WERI-Rb-1 (cell line): ENCODE measurements at regions not wholly inside any gene's neighbourhood (a gene's known extent, or its start where the extent isn't known, plus 50 kb on each side); places are given as distances from the start of the nearest gene placed in this dataset.

Experiments used
- DNase-seq: peaks from one replicate; pipeline ENCODE4 v3.0.0-alpha.2; 2020
- H3K27ac ChIP-seq: fragments of 250-450 bp; sonication (Bioruptor Pico); 2 replicates; pipeline ENCODE4 v1.5.1; 2020; ENCODE audit warnings: mild to moderate bottlenecking, moderate library complexity
- H3K27me3 ChIP-seq: fragments of 250-450 bp; sonication (Bioruptor Pico); 2 replicates; pipeline ENCODE4 v1.5.1; 2021; ENCODE audit warnings: mild to moderate bottlenecking, low read depth, moderate library complexity; ENCODE audit not compliant: insufficient read depth, severe bottlenecking
- H3K36me3 ChIP-seq: fragments of 250-450 bp; sonication (Bioruptor Pico); 2 replicates; pipeline ENCODE4 v1.5.1; 2020; ENCODE audit warnings: mild to moderate bottlenecking, moderate library complexity
- H3K4me3 ChIP-seq: 2 replicates; pipeline ENCODE4 v1.5.1; 2011; ENCODE audit warnings: low read depth, mild to moderate bottlenecking, control low read depth, low read length
- H3K9me3 ChIP-seq: fragments of 250-450 bp; sonication (Bioruptor Pico); 2 replicates; pipeline ENCODE4 v1.5.1; 2021; ENCODE audit warnings: mild to moderate bottlenecking, moderate library complexity; ENCODE audit not compliant: severe bottlenecking
- CTCF ChIP-seq: IDR thresholded peaks from 2 replicates; pipeline ENCODE4 v1.5.1; 2011; ENCODE audit warnings: low read depth, mild to moderate bottlenecking, control low read depth, inconsistent platforms, low read length

DNA sequence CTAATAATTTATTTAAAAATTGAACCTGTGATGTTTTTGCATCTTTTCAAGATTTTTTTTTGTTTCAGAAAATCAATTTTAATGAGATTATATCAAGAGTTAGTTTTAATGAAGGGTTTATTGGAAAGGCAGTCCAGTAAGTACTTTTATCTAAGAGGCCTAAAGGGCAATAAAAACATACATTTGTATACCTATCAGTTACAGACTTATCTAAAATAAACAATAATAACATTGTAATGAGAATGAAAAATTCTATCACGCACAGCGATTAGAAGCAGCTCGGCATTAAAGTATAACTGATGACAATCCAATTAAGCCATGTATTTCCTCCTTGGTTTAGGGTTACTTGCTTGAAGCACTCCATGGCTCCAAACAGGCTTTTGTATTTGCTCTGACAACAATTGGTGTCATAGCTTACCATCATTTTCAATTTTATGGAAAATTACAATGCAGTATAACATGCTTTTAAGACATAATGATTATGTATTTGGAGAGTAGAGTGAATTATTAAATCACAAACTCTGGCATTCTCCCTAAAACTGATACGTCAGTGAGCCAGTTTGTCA lies 629.4 kb downstream of the TSN start:
- H3K9me3 ChIP-seq, result peaks cover 3% of the 10 kb centered on the region
- no peak overlapping the region for H3K4me3 ChIP-seq
- H3K27me3 ChIP-seq, result no peaks in the 10 kb centered on the region
- no peaks in the 10 kb centered on the region for H3K36me3 ChIP-seq
- no peak overlapping the region; the same call in 1 of the 2 replicates for H3K27ac ChIP-seq
- no peak for DNase-seq
- TF ChIP-seq CTCF, result no peak

DNA sequence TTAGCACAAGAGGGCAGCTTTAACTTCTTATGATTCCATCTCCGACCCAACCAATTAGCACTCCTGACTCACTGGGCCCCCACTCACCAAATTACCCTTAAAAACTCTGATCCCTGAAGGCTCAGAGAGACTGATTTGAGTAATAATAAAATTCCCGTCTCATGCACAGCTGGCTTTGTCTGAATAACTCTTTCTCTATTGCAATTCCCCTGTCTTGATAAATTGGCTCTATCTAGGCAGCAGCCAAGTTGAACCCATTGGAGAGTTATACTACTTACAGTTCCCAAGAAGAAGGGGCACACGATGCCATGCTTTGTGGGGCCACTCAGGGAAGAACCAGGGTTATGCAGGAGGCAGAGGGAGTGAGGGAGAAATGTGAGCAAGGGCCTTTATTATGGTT lies 632.8 kb downstream of the TSN start:
- H3K9me3 ChIP-seq, result peaks cover 3% of the 10 kb centered on the region
- no peak for DNase-seq
- TF ChIP-seq CTCF, result no peak
- H3K36me3 ChIP-seq, result no peaks in the 10 kb centered on the region
- no peak overlapping the region for H3K4me3 ChIP-seq
- H3K27ac ChIP-seq, result no peak overlapping the region
- no peaks in the 10 kb centered on the region for H3K27me3 ChIP-seq

- no peak overlapping the region for H3K27ac ChIP-seq
- H3K27me3 ChIP-seq, result no peaks in the 10 kb centered on the region
- no peak for DNase-seq
- no peak overlapping the region for H3K4me3 ChIP-seq
- H3K36me3 ChIP-seq, result no peaks in the 10 kb centered on the region
- TF ChIP-seq CTCF, result no peak
- peaks cover 3% of the 10 kb centered on the region for H3K9me3 ChIP-seq
These were observed 634.2 kb downstream of the TSN start for GRCh38 chr2:122389694-122390093.

DNA sequence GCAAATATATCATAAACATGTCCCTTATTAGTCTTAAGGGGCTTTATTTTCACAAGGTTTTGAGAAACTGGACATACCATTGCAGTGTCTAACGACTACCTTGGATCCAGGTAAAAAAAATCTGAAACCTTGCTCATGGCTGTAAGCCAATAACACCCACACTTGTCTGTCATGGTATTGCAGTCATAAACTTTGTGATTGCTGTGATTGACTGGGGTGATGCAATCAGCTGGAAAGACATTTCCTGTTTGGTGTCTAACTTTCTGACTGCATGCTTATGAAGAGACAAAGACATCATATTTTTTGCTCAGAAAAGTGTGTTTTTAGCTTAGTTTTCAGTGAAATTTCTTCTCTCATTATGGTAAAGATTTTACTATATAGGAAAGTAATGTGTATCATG lies 635.0 kb downstream of the TSN start:
- Histone ChIP-seq H3K27ac (no peak overlapping the region), H3K4me3 (no peak overlapping the region), H3K9me3 (peaks cover 3% of the 10 kb centered on the region), H3K36me3 (no peaks in the 10 kb centered on the region), H3K27me3 (no peaks in the 10 kb centered on the region)
- DNase-seq, result no peak
- TF ChIP-seq CTCF, result no peak

DNA sequence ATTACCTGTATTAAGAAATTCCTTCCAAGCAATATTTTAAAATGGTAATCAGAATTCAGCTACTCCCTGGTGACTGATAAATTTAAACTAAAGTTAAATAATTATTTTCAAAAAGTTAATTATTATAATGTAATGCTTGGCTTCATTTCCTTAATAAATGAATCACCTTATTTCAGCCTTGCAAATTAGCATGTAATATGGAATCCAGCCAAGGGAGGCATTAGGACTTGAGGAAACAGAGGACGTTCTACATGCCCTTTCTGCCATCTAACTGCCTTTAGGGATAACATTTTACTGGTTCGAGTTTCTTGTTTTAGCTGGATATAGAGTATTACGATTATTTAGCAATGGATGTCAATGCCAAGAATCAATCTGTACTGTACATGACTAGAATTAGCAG lies 636.3 kb downstream of the TSN start:
- Histone ChIP-seq H3K36me3 (no peaks in the 10 kb centered on the region), H3K9me3 (peaks cover 3% of the 10 kb centered on the region), H3K27ac (no peak overlapping the region), H3K4me3 (no peak overlapping the region), H3K27me3 (no peaks in the 10 kb centered on the region)
- no peak for DNase-seq
- no peak for TF ChIP-seq CTCF

DNA sequence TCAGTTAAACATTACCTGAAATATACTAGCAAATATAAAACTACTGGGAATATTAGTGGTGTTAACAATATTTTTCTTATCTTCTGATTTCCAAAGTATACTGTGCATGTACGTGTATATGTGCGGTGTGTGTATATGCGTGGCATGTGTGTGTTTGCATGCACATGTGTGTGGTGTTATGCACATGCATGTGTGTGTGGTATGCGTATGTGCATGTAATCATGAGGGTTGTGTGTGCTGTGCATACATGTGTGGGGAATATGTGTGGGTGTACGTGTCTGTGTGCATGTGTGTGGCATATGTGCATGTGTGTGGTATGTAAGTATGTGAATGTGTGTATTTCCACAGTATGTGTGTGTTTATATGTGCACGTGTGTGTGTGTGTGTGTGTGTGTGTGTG lies 640.2 kb downstream of the TSN start:
- Histone ChIP-seq H3K36me3 (no peaks in the 10 kb centered on the region), H3K27me3 (no peaks in the 10 kb centered on the region), H3K4me3 (no peak overlapping the region), H3K27ac (no peak overlapping the region), H3K9me3 (no peaks in the 10 kb centered on the region)
- TF ChIP-seq CTCF, result no peak
- DNase-seq, result no peak
